HG03558 (cell line): ENCODE measurements at regions not wholly inside any gene's neighbourhood (a gene's known extent, or its start where the extent isn't known, plus 50 kb on each side); places are given as distances from the start of the nearest gene placed in this dataset.
A peak's percentile ranks its signal among the peaks of the same experiment; 100 is the strongest.

Source experiments
- ATAC-seq: cut with Tn5 transposase; IDR thresholded peaks from one replicate; pipeline ENCODE4 v1.9.1; 2021; ENCODE audit warnings: moderate number of reproducible peaks; ENCODE audit not compliant: unreplicated experiment; ENCODE audit errors: extremely low read depth

DNA sequence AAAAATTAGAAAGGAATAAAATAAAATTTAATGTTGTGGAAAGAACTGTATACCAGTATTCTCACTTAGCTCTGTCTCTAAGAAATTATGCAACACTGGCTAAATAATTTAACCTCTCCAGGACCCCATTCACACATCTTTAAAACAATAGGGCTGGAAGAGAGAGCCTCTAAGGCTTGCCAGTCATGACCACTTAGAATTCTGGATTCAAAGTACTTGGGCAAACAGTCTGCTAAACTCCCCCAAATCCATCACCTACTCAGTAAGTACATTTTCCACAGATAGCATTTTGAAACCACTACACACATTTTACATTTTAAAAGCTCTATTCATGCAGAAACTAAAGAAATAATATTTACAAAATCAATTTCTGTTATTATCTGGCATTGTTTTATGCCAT, 291.7 kb downstream of the TMEM167A start:
- no peak for ATAC-seq

DNA sequence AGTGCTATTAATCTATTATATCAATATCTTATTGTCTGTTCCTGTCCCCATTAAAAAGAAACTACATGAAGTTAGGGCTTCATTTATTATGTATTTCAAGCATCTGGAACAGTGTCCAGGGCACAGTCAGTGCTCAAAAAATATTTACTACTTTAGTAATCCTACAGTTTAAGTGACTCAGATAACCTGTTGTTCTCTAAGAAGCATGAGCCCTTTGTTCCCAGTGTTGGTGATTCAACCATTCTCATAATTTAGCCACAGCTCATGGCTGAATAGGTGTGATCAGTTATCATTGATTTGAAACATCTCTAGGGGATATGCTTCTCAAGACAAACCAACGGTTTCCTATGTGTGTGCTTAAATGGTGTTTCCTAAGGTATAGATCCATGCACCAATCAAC, 292.7 kb downstream of the TMEM167A start:
- ATAC-seq: no peak

DNA sequence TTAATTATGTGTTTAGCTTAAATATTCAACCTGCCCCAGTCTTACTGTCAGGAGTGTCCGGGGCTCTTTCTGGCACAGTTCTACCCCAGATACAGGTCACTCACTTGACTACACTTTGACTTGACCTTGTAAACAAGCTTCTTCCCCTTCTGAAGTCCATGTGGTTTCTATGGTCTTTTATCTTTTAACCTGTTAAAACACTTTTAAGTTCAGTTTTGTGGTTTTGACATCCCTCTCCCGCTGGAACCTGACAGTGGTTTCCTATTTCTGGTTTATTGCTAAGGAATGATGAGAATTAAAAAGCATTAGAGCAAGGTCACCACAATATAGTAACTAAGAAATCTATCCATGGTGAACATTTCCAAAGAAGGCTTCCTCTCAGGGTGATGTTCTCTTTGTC, 300.1 kb downstream of the TMEM167A start:
- no peak for ATAC-seq

DNA sequence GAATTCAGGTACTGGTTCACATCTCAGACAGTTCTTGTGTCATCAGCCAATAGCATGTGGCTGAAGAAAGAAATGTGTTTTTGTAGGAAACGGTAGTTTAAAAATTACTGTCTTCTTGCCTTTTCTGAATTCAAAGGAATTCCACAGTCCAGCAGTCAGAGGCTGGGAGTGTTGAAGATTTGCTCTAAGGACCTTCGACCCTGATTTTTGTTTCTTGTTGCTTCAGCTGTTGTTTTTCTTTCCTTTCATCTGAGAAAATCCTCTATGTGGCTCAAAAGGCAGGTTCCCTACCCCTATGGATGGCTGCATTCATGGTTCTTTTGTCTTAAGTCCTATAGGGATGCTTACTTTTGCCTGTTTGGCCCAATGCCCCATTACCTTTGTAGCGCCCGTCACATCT, 304.9 kb downstream of the TMEM167A start:
- no peak for ATAC-seq

DNA sequence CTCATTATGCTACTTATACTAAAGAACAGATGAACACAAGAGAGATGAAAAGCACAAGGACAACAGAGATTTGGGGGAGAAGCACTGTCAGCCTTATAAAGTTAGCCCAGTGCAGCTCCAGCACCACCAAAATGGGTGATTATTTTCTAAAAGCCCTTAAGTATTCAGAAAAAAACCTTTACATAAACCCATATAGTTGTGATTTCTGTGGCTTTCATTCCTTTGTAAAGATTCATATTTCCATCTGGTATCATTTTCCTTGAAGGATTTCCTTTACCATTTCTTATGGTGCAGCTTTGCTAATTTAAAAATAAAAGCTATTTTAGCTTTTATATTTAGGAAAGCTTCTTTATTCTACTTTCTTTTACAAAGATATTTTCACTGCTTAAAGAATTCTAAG, 311.0 kb downstream of the TMEM167A start:
- no peak for ATAC-seq

DNA sequence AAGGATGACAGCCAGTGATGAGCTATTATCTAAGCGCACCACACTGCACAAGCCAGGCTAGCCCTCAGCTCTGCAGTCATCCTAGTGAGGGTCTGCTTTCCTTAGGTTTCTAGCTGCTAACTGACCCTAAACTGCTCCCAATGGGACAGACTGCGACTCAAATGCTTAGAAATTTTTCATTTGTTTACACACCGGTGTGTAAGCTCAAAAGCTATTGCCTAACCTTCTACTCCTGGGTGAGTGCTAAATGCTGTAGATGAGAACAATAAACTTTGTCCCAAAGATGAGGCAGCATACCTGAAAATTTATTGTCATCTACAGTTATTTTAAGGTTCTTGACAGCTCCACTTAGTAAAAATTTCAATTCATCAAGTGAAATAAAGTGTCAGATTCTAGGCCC, 311.4 kb downstream of the TMEM167A start:
- no peak for ATAC-seq

DNA sequence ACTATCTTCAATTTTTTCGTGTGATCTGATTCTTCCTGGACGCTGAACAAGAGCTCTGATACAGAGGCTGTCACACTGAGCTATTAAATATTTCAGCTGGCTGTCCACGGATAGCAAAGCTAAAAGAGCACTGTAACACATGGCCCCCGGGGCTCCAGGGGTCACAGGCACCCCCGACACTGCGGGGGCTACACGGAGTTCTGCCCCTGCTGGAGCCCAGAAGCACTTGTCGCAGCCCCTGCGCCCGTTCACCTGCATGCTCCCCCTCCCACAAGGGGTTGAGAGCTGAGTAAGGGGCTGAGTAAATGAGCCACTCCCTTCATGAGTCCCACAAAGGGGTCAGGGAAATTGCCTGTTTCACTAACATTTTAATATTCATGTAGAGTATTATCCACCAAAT, 316.3 kb downstream of the TMEM167A start:
- ATAC-seq: no peak

DNA sequence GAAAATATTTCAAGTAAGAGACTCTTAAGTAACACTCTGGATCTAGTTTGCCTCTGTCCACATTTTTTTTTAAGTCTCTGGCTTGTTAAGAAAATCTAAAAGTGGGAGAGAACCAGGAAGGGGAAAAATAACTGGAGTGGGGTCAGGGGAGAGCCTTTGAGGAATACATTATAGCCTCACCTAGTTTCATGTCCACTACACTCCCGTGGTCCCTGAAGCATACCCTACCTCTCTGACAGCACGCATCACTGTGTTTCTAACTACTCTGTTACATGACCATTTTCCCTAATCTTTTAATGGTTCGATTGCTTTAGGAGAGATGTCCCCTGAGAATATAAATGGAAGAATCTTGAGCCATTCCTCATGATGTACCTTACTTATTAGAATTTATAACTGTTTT, 318.3 kb downstream of the TMEM167A start:
- no peak for ATAC-seq

DNA sequence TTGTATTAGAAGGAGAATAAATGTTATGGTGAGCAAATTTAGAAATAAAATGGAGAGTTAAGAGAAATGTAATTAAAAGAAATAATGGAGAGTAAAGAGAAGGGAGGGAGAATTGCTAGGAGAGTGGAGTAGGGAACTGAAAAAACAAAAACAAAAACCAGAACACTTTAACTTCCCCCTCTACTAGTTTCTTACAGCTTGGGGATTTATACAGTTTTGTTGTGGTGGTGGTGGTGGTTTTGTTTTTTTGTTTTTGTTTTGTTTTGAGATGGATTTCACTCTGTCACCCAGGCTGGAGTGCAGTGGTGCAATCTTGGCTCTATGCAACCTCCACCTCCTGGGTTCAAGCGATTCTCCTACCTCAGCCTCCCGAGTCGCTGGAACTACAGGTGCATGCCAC, 322.4 kb downstream of the TMEM167A start:
- ATAC-seq: peak; percentile 94

DNA sequence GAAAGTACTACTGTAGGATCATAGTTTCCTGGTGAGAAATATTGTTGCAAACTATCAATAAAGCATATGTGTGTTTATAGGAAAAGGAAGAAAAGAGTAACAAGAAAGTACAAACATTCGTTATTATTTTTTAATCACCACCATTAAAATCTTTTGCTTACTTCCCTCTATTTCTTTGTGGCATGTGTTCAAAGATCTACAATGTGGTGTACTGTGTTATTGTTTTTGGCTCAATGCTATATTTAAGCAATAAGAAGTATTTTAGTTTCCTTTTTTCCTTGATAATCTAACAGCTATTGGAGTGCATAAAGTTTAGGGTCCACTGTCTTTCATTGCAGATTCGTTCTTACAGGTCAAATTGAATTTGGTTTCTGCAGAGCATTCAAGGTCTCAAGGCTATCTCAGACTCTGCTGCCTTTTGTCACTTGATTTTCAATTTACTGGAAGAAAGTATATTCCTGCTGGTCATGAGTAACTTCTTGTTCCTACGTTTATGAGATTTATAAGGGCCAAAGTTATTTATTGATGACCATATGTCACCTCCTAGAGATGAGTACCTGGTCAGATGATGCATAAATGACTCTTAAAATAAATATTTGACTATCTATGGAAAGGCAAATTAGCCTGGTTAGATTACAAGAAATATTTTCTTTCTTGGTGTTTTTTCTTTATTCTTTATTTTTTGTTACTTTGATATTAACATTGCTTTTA, 323.0 kb downstream of the TMEM167A start:
- ATAC-seq: no peak

DNA sequence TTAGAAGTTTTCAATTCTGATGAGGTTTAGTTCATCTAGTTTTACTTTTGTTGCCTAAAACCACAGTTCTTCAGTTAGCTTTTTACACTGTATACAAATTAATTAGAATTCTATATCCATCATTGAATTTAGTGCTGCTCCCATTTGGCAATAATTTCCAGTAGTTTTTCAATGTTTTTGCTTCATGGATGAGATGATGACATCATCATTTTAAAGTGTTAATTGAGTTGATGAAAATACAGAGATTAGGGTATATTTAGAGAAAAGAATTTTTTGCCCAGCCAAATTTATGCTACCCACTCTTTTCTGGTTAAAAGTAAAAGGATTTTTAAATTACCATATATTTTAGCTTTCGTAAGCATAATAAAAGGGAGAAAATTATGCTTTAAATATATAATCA, 323.8 kb downstream of the TMEM167A start:
- no peak for ATAC-seq

DNA sequence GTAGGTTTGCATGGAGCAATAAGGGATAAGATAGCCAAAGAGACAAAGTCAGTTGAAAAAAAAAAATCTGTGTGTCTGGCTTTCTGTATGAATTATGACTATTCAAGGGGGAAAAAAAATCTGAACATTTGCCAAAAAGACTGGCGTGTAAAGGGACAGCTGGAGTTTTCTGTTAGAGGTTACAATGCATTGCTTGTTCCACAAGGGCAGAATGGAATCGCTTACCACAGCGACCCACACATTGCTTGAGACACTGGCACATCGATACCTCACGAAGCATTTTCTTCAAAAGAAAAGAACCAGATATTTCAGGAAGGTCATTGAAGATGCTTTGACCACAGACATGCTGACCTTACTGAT, 327.8 kb downstream of the TMEM167A start:
- no peak for ATAC-seq

DNA sequence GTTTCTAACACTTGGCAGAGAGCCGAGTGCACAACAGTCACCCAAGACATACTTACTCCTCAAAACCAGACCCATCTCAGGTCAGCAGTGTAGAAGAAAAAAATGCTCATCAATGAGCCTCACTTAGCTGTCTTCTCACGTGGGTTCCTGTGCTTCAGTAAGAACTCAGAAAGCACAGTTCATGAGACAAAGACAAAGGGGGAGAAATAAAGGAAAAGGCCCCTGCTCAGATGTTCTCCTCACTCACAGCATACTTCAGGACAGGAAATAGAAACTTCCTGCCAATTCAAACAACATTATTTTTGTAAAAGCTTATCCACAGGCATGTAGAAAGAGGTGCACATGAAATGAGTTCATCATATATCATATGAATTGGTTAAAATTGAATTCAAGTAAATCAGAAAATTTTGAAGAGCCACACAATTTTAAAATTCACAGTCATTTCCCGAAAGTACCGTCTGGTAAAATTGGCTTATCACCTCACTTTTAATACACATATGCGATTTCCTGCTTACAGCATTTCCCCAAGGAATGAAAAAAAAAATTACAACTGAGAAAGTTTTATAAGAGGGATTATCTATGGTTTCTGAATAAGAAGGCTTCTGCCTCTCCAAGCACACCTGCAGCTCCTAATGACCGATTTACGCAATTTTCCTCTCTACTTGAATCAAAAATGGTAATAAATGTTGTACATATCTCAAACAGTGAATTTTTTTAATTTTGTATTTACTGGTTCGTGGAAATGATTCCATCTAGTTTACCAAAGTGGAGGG, 328.3 kb downstream of the TMEM167A start:
- no peak for ATAC-seq

DNA sequence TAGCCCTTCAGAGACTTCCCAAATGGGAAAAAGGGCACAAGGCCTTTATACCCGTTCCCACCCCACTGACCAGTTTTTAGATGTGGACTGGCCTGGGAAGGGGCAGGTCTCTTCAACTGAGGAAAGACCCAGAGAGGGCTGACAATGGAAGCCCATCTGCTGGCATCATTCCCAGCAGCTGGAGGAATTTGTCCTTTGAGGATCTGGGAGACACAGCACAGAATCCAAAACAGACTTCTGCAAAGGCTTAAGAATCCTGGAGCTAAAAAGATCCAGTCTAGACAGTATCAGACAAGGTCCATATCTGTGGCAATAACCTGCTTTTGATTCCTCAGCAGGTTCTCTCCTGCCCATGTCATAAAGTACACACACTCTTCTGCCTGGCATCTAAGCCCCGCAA, 329.2 kb downstream of the TMEM167A start:
- no peak for ATAC-seq

DNA sequence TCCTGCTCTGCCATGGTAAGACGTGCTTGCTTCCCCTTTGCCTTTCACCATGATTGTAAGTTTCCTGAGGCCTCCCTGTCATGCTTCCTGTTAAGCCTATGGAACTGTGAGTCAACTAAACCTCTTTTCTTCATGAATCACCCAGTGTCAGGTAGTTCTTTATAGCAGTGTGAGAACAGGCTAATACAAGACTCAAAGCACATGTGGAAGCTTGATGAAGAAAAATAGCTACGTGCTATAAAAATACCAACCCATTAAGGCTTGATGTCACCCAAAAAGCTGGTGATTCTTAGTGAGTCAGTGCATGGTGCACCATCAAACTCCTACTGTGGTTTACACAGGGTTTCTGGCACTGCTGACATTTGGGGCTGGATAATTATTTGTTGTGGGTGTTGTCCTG, 332.2 kb downstream of the TMEM167A start:
- no peak for ATAC-seq

DNA sequence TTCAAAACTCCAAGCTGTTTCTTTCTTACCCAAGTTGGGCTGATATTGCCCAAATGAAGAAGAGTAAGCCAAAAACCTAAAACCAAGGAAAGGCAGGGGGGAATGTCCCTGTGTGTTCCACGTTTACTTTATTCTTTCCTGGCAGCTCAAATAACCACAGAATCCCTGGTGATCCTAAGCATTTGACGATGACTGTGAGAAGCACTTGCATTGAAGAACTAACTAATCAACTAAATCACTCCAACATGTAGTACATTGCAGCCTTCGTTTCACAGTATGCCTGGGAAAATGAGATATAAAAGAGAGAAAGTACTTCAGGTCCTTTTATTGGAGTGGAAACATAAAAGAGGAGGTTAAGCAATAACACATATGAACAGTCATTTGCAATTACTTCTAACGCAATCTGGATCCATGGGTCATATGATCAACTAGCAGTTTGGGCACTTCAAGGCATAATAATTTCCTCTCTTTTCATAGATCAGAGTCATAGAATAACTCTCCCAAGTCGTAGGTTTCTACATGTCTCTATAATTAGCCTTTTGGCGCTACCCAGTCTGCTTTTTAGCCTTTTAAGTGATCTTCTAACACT, 338.4 kb downstream of the TMEM167A start:
- ATAC-seq: no peak

DNA sequence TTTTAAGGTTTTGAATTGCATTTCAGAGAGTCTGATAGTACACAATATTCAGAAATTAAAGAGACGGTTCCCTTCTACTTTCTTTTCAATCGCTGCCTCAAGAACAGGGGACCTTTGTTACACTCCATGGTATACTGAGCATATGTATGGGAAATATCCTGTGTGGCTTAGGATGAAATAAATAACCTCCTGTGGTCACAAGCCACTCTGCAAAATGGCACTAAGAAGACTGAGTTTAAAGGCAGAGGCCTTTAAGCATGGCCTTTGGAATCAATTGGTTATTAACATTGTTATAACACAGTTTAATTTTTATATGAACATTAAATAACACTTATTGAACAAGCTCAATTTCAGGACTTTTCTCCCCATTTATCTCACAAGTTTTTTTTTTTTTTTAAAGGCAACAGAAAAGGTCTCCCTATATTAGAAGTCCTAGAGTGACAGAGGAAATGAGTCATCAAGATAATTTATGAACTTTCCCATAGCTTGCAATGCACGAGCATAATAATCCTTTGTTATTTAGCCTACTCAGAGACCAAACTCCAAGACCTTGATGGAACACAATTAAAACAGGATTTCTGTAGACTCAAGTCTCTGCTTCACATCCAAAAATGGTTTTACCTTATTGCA, 341.9 kb downstream of the TMEM167A start:
- no peak for ATAC-seq

DNA sequence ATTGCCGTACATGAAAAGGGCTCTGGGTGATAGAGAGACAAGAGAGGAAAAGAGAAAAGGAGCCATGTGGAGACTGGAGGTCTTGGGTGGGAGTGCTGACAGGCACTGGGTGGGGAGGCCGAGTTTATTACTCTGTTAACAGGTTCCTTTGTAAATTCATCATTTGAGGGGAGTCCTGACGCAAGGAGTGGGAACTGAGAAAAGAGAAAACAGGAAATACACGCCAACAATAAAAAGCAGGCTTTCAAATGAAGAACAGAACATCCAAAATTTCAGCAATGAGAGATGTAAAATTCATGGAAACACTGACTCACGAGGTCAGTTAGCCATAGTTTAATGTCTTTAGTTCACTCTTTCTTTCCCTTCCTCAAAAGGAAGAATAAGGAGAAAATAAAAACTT, 342.8 kb downstream of the TMEM167A start:
- no peak for ATAC-seq

DNA sequence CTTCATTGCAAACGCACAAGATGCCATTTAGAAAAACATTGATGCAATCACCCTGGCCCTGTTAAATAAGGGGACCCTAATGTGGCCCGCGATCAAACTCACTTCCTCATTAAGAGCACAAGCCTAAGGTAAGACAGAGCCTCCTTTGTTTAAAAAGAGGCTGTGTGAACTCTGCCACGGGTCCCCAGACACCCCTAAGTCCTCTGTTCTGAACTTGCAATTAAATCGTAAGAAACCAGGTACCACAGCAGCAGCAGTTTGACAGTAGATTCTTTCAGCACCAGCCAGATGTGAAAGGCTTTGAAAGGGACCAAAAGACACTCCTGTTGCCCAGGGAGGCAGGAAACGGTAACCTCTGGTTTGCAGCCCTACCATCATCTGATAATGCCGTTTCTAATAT, 346.3 kb downstream of the TMEM167A start:
- ATAC-seq: no peak

DNA sequence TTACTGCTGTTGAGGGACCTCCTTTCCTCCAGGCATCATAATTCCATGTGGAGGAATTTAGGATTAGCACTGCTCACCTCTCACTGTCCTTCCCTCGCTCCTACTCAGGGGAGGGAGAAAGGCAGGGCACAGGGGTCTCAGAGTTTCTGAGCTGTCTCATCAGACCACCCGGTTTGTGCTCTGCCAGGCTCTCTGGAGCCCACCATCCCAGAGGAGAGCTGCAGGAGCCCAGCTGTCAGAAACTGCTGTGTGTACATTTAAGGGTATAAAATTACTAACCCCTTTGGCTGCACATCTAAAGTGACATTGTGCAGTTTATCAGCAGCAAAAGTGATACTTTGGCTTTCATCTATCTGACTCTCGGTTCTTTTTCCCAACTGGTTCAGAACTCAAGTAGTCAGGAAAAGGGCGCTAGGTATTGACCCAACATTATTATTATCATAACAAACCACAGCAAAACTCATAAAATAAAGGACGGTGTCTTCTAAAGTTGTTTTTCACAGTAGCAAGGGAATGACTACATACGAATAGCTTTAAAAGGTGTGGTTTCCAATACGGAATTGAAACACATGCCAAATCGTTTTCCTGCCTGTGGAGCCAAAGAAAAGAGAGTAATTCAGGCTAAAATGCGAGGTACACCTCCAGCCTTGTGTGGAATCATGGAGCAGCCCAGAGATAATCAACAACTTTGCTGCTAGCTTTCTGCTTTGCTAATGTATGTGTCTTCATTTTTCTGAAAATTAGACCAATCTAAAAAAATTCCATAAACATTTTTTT, 348.1 kb downstream of the TMEM167A start:
- ATAC-seq: no peak

DNA sequence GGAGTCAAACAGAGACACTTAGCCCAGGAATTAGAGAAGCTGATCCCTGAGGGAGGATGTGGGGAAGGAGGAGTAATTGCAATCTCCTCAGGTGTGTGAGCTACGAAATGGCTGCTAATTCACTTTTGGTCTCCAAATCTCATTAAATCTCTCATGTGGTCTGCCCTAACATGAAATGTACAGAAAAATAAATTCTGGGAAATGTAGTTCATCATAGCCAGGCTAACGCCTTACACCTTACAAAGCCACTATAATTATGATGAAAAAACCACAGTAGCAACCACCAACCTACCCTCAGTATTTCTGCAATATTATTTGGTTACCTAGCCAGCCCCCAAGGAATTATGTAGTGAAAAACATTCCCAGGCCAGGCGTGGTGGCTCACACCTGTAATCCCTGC, 354.0 kb downstream of the TMEM167A start:
- ATAC-seq: no peak
